HUDEP-2 (cell line): ENCODE measurements at regions not wholly inside any gene's neighbourhood (a gene's known extent, or its start where the extent isn't known, plus 50 kb on each side); places are given as distances from the start of the nearest gene placed in this dataset.
"Not testable (repeated sequence)": the region's sequence is repeated elsewhere in the genome, so short reads cannot be mapped to it uniquely, and the experiment has no call there.

Experiments
- DNase-seq, 76 experiments: peaks; one replicate each; lab custom pipeline; 2025; ENCODE audit not compliant: unreplicated experiment in 76 of 76; lab: John Stamatoyannopoulos, UW

GRCh38 chr5:106658150-106658549, 1012.6 kb downstream of the EFNA5 start:
- no peak for DNase-seq

GRCh38 chr5:106656821-106657220, 1013.9 kb downstream of the EFNA5 start:
- DNase-seq, result no peak

- no peak for DNase-seq
These were observed 1021.7 kb downstream of the EFNA5 start for GRCh38 chr5:106649031-106649430.

DNA sequence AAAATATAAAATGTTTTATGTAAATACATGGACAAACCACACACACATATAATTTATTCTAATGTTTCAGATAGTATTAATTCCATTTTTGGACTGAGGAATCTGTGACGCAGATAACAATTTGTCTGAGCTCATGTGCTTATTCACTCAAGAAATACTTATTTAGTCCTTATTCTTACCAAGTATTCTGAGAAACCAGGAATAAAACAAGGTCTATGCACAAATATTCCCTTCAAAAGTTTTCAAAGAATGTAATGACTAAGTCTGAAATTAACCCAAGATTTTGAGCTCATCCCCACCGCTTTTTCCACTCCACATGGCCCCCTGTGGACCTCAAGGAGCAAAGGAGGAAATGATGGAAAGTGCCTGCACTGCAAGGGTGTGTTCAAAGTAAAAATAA, 1022.3 kb downstream of the EFNA5 start:
- no peak for DNase-seq

DNA sequence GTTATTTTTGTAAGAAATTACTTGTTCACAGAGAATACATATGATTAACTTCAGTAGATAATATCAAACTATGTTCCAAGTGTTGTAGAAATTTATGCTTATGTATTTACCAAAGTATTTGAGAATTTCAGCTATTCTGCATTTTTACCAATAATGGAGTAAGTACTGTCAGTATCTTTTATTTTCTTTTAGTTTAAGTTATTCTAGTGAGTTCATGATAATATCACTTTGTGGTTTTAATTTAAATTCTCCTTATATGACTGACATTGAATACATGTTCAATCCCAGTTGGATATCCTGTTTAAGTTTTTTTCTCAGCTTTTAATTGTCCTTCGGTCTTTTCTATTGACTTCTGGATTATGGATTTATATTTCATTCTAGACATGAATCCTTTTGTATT, 1024.6 kb downstream of the EFNA5 start:
- DNase-seq, result no peak

GRCh38 chr5:106640511-106640910, 1030.2 kb downstream of the EFNA5 start:
- DNase-seq, result no peak

DNA sequence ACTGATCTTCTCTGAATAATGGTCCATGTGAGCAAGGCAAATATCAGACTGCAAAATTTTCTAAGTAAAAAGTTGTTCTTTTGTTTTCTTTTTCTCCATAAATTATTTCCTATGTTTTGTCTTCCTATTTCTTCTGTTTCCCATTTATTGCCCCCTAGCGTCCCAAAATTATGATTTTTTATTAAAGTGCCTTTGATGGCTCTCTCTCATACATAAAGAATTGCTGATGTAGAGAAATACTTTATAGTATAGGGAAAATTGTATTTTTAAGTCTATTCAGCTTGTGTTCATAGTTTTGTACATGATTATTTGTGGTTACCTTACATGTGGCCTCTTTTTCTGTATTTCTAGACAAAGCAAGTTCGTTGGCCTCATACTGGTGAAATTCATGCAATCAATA, 1031.2 kb downstream of the EFNA5 start:
- DNase-seq, result no peak

DNA sequence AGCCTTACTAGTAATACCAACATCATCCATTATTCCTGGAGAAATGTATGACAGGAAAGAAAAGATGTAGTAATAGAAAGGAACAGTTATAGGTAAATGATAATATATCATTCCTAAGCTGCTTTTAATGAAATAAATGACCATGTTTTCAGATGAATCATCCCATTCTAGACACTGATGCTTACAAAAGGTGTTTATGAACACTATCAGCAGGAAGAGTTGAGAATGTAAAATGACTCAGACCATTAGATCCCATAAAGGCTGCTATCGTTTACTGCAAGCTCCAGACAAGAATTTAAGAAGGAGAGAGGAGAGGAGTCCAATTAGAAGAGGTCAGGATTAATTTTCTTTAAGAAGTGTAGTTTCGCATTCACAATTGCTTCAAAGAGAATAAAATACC, 1033.5 kb downstream of the EFNA5 start:
- no peak for DNase-seq

DNA sequence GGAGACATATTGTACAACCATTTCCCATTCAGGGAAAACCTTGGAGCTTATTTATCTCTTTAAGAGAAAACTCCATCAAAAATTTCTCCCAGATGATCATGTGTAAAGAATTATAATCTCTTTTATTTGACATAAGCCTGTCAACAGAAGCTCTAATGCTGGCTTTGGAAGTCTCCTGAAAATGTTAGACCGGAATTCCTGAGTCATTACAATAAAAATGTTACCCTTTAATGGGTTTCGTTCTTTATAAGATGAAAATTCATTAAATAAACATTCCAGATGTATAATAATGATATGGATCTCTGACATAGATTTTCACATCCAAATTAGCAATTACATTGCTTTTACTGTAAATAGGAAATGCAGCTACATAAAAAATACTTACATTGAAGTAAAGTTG, 1036.4 kb downstream of the EFNA5 start:
- DNase-seq, result no peak

- no peak for DNase-seq
These were observed 1036.9 kb downstream of the EFNA5 start for GRCh38 chr5:106633825-106634224.

- DNase-seq, result not testable (repeated sequence)
These were observed 1042.3 kb downstream of the EFNA5 start for GRCh38 chr5:106628456-106628855.

DNA sequence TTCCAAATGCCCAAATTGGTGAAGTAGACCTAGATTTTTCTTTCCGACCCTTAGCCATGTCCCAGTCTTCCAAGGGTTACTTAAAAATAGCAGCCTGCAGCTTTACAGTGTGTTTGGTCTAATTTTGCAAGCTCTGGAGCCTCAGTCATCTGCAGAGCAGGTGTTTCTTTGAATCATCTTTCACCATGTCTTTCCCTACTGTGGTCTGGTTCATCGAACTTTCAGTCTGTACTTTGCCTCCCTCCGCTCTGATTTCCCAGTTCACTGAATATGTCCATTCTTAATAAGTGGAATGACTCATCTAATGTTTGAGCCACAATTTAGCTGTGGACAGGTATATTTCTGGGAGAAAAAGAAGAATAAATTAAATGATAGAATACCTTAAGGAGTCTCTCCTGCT, 1060.7 kb downstream of the EFNA5 start:
- DNase-seq, result no peak

GRCh38 chr5:106601620-106602019, 1069.1 kb downstream of the EFNA5 start:
- no peak for DNase-seq

- no peak for DNase-seq
These were observed 1069.9 kb downstream of the EFNA5 start for GRCh38 chr5:106600803-106601202.

GRCh38 chr5:106595864-106596263, 1074.9 kb downstream of the EFNA5 start:
- no peak for DNase-seq

DNA sequence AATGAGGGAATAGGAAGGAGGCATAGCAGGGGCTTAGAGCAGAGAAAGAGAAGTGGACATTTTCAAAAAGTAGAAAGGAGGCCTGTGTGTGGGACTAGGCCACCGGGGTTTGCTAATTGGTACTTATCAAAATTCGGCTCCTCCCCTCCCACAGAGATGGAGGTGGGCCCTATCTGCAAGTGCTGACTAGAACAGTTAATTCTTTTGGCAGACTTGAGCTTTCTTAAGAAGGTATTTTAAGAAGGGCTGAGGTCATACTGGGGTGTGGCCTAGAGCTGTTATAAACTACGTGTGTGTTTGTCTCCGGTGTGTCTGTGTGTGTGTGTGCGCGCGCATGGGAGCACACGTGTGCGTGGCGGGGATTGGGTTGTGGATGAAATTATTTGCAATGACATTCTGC, 1086.5 kb downstream of the EFNA5 start:
- DNase-seq, result no peak

DNA sequence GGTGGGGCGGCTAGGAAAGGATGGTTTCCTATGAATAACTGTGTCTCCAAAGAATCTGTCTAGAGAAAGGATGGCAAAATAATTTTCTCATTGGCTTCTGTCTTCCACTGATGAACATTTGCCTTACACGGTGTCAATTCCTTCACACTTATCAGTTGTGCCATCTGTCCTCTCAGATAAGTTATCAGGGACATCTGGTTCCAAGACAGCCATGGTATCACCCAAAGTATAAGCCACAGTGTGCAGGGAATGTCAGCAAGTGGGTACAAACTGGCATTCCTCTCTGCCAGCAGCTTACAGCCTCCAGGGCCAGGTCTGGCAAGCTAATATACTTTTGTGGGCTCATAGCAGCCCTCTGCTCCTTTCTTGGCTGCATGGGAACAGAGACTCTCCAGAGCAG, 1092.0 kb downstream of the EFNA5 start:
- DNase-seq, result no peak

DNA sequence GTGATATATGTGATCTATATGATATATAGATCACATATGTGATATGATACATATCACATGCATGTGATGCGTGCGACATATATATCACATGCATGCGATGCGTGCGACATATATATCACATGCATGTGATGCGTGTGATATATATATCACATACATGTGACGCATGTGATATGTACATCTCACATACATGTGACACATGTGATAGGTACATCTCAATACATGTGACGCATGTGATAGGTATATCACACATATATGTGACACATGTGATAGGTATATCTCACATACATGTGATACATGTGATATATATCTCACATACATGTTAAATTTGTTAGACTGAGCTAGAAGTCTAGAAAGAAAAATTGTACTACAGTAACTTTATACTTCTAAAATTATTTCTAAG, 1095.9 kb downstream of the EFNA5 start:
- DNase-seq, result no peak

DNA sequence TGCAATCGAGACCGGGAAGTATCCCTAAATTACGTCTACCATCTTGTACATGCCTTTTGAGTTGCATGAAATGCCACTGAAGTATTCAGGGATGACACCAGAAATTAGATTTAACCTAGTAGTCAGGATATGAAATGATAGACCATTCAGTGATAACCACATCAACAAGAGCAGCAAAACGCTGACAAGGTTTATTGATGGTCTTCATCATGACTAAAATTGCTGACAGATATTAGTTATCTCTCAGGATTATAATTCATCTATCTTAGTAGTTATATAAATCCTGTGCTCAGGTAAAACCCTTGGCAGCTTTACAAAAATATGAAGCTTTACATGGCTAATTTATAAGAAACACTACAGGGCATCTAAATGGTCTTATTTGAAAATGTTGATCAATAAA, 1104.7 kb downstream of the EFNA5 start:
- DNase-seq, result no peak

DNA sequence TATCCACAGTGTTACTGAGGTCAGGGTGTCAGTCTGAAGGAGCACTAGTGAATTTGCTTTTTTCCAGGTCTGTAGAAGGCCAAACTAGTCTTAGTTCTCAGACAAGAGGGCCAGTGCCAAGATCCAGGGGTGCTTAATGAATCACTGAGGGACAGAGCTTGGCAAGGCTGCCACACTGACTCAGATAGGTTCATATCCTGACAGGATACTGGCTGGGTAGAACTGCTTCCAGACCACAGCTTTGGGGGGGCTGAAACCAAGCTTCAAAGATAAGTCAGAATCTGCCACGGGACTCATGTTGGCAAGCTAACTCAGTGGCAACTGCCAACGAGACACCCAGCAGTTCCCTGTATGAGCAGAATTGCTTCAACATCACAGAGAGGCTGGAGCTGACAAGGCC, 1125.4 kb downstream of the EFNA5 start:
- no peak for DNase-seq

DNA sequence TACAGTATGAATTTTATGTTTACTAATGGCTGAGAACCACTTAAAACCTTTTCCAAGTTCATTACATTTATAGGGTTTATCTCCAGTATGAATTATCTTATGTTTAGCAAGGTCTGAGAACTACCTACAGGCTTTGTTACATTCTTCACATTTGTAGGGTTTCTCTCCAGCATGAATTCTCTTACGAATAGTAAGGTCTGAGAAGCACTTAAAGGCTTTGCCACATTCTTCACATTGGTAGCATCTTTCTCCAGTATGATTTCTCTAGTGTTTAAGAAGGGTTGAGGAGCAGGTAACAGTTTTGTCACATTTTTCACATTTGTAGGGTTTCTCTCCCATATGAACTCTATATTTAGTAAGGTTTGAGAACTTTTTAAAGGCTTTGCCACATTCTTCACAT, 1127.4 kb downstream of the EFNA5 start:
- DNase-seq, result no peak

GRCh38 chr5:106530150-106530549, 1140.6 kb downstream of the EFNA5 start:
- no peak for DNase-seq

DNA sequence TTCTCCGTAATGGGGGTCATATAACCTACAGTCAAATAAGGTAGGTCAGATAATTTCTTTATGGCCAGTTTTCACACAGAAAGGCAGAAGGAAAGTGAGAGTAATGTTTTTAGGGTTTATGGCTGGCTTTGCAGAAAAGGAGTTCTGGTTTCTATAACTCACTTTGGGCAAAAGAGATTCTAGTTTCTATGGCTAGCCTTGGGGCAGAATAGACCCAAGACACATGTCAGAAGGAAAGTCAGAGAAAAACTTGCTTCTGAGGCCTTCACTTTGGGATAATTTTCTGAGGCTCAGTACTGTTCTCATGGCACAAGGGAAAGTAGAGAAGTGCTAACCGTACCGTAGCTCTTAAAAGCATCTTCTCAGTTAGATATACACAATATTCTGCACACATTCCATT, 1145.3 kb downstream of the EFNA5 start:
- DNase-seq, result no peak

DNA sequence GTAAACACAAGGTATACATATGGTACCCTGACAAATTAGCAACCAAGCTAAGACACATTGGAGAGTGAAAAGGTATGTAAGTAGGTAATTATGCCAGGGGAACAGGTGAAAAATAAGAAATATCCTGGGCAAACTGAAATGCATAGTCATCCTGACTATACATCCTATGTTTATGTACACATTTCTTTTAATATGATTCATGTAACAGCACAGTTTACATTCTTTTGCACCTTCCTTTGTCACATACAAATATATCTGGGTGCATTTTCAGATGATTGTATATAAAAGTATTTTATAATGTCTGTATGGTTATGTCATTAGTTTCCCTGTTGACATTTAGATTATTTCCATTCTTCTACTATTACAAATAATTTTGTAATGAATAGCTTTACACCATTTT, 1146.9 kb downstream of the EFNA5 start:
- no peak for DNase-seq
